ENCODE measurements at regions not wholly inside any gene's neighbourhood (a gene's known extent, or its start where the extent isn't known, plus 50 kb on each side); places are given as distances from the start of the nearest gene placed in this dataset.

DNA sequence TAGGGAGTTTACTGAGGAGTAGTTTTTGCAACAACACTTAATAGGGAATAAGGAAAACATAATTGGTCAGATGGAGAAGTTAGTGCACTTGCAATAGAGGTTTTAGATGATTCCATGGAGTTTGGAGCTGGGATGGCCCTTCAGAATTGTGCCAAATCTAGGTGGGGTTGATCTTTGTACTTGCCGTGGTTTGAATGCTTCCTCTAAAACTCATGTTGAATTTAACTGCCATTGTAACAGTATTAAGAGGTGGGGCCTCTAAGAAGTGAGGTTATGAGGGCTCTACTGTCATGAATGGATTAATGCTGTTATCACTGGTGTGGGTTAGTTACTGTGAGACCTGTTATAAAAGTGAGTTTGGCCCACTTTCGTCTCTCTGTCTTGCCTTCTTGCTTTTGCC is 94.4 kb upstream of the BOD1L1 start:
- Histone ChIP-seq H3K36me3 (no peaks in the 10 kb centered on the region), H3K4me3 (no peak overlapping the region), H3K9me3 (no peaks in the 10 kb centered on the region), H3K27ac (no peak overlapping the region), H3K4me1 (no peaks in the 10 kb centered on the region), H3K27me3 (no peaks in the 10 kb centered on the region)
- WGBS, result 38% methylated on average over 2 of the region's 2 CpGs
- DNase-seq (ENCODE audit: low spot score in 2 of 2), result no peak
- TF ChIP-seq CTCF (IDR thresholded peaks at IDR 0.05), result no peak
- TF ChIP-seq EP300 (IDR thresholded peaks at IDR 0.05), result no peak
- no peak for TF ChIP-seq POLR2A (IDR thresholded peaks at IDR 0.05)
- no peak for TF ChIP-seq POLR2AphosphoS5 (IDR thresholded peaks at IDR 0.05)

- Histone ChIP-seq H3K36me3 (no peaks in the 10 kb centered on the region), H3K4me3 (no peak overlapping the region), H3K4me1 (no peaks in the 10 kb centered on the region), H3K9me3 (no peaks in the 10 kb centered on the region), H3K27ac (no peak overlapping the region), H3K27me3 (no peaks in the 10 kb centered on the region)
- no peak for DNase-seq (ENCODE audit: low spot score in 2 of 2)
- TF ChIP-seq CTCF (IDR thresholded peaks at IDR 0.05), result no peak
- TF ChIP-seq EP300 (IDR thresholded peaks at IDR 0.05), result no peak
- TF ChIP-seq POLR2A (IDR thresholded peaks at IDR 0.05), result no peak
- TF ChIP-seq POLR2AphosphoS5 (IDR thresholded peaks at IDR 0.05), result no peak
- 86% methylated on average over 1 of the region's 1 CpG for WGBS
These were observed 95.1 kb upstream of the BOD1L1 start for GRCh38 chr4:13722649-13723048.

GRCh38 chr4:13728761-13729160 is 101.2 kb upstream of the BOD1L1 start:
- DNase-seq (ENCODE audit: low spot score in 2 of 2), result no peak
- Histone ChIP-seq H3K27me3 (no peaks in the 10 kb centered on the region), H3K36me3 (no peaks in the 10 kb centered on the region), H3K4me3 (no peak overlapping the region), H3K9me3 (no peaks in the 10 kb centered on the region), H3K4me1 (peaks cover 6% of the 10 kb centered on the region), H3K27ac (no peak overlapping the region)
- 85% methylated on average over 6 of the region's 6 CpGs for WGBS
- TF ChIP-seq EP300 (IDR thresholded peaks at IDR 0.05), result no peak
- no peak for TF ChIP-seq CTCF (IDR thresholded peaks at IDR 0.05)
- TF ChIP-seq POLR2AphosphoS5 (IDR thresholded peaks at IDR 0.05), result no peak
- TF ChIP-seq POLR2A (IDR thresholded peaks at IDR 0.05), result no peak

- DNase-seq (ENCODE audit: low spot score in 2 of 2), result no peak
- Histone ChIP-seq H3K36me3 (no peaks in the 10 kb centered on the region), H3K27ac (no peak overlapping the region), H3K27me3 (no peaks in the 10 kb centered on the region), H3K4me1 (peaks cover 8% of the 10 kb centered on the region), H3K4me3 (no peak overlapping the region), H3K9me3 (no peaks in the 10 kb centered on the region)
- TF ChIP-seq POLR2A (IDR thresholded peaks at IDR 0.05) (no peak), CTCF (IDR thresholded peaks at IDR 0.05) (no peak), POLR2AphosphoS5 (IDR thresholded peaks at IDR 0.05) (no peak), EP300 (IDR thresholded peaks at IDR 0.05) (no peak)
- WGBS, result 75% methylated on average over 1 of the region's 1 CpG
These were observed 103.5 kb upstream of the BOD1L1 start for GRCh38 chr4:13731019-13731418.

- DNase-seq (ENCODE audit: low spot score in 2 of 2), result no peak
These were observed 106.3 kb upstream of the BOD1L1 start for GRCh38 chr4:13733817-13734216.

More at GRCh38 chr4:13733817-13734216, 106.3 kb upstream of the BOD1L1 start:
- H3K4me3 ChIP-seq, result no peak overlapping the region
- H3K36me3 ChIP-seq, result no peaks in the 10 kb centered on the region
- no peak for TF ChIP-seq POLR2AphosphoS5 (IDR thresholded peaks at IDR 0.05)
- TF ChIP-seq EP300 (IDR thresholded peaks at IDR 0.05), result no peak
- TF ChIP-seq POLR2A (IDR thresholded peaks at IDR 0.05), result no peak
- no peak for TF ChIP-seq CTCF (IDR thresholded peaks at IDR 0.05)
- WGBS, result 25% methylated on average over 1 of the region's 1 CpG
- H3K27ac ChIP-seq, result no peak overlapping the region
- no peaks in the 10 kb centered on the region for H3K9me3 ChIP-seq
- H3K27me3 ChIP-seq, result no peaks in the 10 kb centered on the region
- peaks cover 8% of the 10 kb centered on the region for H3K4me1 ChIP-seq
